Kidney (tissue), 13 donors: ENCODE measurements at regions not wholly inside any gene's neighbourhood (a gene's known extent, or its start where the extent isn't known, plus 50 kb on each side); places are given as distances from the start of the nearest gene placed in this dataset.
"Not testable (repeated sequence)": the region's sequence is repeated elsewhere in the genome, so short reads cannot be mapped to it uniquely, and the experiment has no call there.

Experiments
- DNase-seq, 5 donors: peaks; one replicate each; pipeline ENCODE4 v3.0.0-alpha.2; 2013 to 2020
- FAIRE-seq: peaks from 2 replicates; lab custom pipeline; 2012; peaks lifted over from hg19 to GRCh38; lab: Jason Lieb, UNC
- H3K27ac ChIP-seq, 2 donors: one replicate each; pipeline ENCODE4 v1.7.0; 2013; ENCODE audit warnings: low read depth in 2 of 2, low read length in 2 of 2, inconsistent platforms in 1 of 2
- H3K27me3 ChIP-seq: one replicate; pipeline ENCODE4 v1.7.1; 2013; ENCODE audit warnings: low read length, inconsistent platforms; ENCODE audit not compliant: control insufficient read depth, insufficient read depth
- H3K36me3 ChIP-seq, 3 donors: one replicate each; pipeline versions ENCODE4 v1.7.0 to v1.7.1; 2013; ENCODE audit warnings: low read length in 3 of 3, control low read depth in 1 of 3, inconsistent platforms in 1 of 3; ENCODE audit not compliant: insufficient read depth in 3 of 3, control insufficient read depth in 2 of 3
- H3K4me1 ChIP-seq, 3 donors: one replicate each; pipeline versions ENCODE4 v1.7.0 to v1.7.1; 2013; ENCODE audit warnings: low read length in 3 of 3, inconsistent platforms in 1 of 3, low read depth in 1 of 3; ENCODE audit not compliant: control insufficient read depth in 2 of 3, insufficient read depth in 2 of 3
- H3K4me3 ChIP-seq, 3 donors: one replicate each; pipeline versions ENCODE4 v1.7.0 to v1.8.1; 2013; ENCODE audit warnings: low read length in 3 of 3, control low read depth in 1 of 3, inconsistent platforms in 1 of 3
- H3K9ac ChIP-seq, 3 donors: one replicate each; pipeline versions ENCODE4 v1.7.0 to v1.7.1; 2013; ENCODE audit warnings: low read length in 3 of 3, control low read depth in 1 of 3, inconsistent platforms in 1 of 3
- H3K9me3 ChIP-seq, 3 donors: one replicate each; pipeline versions ENCODE4 v1.7.0 to v1.7.1; 2013; ENCODE audit warnings: low read length in 3 of 3, control low read depth in 1 of 3, inconsistent platforms in 1 of 3; ENCODE audit not compliant: control insufficient read depth in 2 of 3, insufficient read depth in 1 of 3
- intact Hi-C: fragments of 100-400 bp; cut with DNase I; formaldehyde crosslinking; loops from one replicate; pipeline ENCODE4 v1.11.1; 2022
- TF ChIP-seq, protein P1 (sequence below): IDR thresholded peaks from 3 replicates; pipeline ENCODE4 v1.5.1; 2012; ENCODE audit warnings: mild to moderate bottlenecking, moderate library complexity, borderline replicate concordance; ENCODE audit not compliant: insufficient read depth; ENCODE audit errors: extremely low read depth
- donor health status: control.
- donor health status: control.
- donor health status: control.
- donor health status: control.
- donor health status: control.
- donor health status: DM: yes; HTN: yes; CAD: no.
- donor health status: Normal renal cell carcinoma (clear cell type).

DNA sequence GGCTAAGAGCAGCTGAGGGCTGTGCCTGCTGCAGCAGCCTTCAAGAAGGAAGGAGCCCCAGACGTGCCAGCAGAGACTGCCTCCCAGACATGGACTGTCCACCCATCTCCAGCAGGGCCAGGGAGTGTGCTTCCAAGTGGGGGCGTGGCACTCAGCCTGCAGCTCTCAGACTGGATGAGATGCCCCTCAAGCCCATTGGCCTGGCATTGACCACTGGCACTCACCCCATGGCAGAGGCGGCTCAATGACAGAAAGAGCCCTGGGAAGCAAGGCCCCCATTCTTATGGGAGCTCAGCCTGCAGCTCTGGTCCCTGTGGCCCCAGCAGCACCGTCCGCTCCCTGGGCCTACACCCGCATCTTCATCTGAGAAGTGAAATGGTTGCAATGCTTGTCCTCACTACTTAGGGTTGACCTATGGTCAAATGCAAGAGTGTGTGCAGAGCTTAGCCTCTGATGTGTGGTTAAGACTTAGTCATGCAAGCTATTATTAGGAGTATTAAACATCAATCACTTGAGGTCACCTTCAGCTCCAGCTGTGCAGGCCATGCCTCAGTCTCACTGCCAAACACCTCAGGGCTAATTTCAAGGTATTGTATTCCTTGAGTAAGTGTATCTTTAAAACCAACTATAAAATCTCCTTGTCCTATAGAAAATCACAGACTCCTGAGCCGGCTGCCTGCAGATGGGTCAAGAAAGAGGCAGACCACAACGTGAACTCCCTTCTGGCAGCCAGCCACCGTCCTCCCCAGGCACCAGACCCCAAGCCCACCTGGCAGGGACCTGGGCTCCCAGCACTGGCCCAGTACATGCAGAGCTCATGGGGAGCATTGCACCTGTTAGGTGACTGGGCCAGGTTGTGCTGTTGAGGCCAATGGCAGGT, 194.8 kb downstream of the NDUFA10 start:
- no peak for FAIRE-seq
- Histone ChIP-seq H3K9ac (no peak overlapping the region), H3K4me3 (no peak overlapping the region), H3K27me3 (no peaks in the 10 kb centered on the region), H3K4me1 (peaks cover 0 to 6% (median 0%) of the 10 kb centered on the region in 3 donors), H3K27ac (no peak overlapping the region), H3K9me3 (no peaks in the 10 kb centered on the region), H3K36me3 (no peaks in the 10 kb centered on the region)
- intact Hi-C loops: no loop called here
- TF ChIP-seq, protein P1, sequence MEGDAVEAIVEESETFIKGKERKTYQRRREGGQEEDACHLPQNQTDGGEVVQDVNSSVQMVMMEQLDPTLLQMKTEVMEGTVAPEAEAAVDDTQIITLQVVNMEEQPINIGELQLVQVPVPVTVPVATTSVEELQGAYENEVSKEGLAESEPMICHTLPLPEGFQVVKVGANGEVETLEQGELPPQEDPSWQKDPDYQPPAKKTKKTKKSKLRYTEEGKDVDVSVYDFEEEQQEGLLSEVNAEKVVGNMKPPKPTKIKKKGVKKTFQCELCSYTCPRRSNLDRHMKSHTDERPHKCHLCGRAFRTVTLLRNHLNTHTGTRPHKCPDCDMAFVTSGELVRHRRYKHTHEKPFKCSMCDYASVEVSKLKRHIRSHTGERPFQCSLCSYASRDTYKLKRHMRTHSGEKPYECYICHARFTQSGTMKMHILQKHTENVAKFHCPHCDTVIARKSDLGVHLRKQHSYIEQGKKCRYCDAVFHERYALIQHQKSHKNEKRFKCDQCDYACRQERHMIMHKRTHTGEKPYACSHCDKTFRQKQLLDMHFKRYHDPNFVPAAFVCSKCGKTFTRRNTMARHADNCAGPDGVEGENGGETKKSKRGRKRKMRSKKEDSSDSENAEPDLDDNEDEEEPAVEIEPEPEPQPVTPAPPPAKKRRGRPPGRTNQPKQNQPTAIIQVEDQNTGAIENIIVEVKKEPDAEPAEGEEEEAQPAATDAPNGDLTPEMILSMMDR: no peak
- DNase-seq: peak in 1 of 5 donors; percentile 64

DNA sequence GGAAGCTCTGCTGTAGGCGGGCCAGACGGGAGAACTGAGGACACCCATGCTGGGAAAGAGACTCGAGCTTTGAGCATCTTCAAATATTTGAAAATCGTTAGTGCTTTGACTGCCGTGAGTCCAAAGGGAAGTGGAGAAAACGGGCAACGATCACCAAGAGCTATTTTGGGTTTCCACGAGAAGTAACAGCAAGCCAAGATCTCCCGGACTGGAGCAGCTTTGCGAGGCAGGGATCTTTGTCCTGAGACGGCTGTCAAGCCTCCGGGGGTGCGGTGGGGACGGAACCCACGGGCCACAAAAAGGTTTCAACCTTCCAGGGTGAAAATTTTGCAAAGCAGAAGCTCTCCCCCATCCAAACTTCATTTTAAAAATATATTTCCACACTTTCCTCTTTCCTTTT, 195.8 kb downstream of the NDUFA10 start:
- TF ChIP-seq, protein P1: no peak
- FAIRE-seq (no peak), DNase-seq (no peak)
- H3K27ac ChIP-seq: no peak overlapping the region
- H3K27me3 ChIP-seq: no peaks in the 10 kb centered on the region
- peaks cover 0 to 6% (median 0%) of the 10 kb centered on the region in 3 donors for H3K4me1 ChIP-seq
- intact Hi-C loops: no loop called here
- no peak overlapping the region for H3K4me3 ChIP-seq
- H3K9me3 ChIP-seq: no peaks in the 10 kb centered on the region
- no peak overlapping the region for H3K9ac ChIP-seq
- H3K36me3 ChIP-seq: no peaks in the 10 kb centered on the region

DNA sequence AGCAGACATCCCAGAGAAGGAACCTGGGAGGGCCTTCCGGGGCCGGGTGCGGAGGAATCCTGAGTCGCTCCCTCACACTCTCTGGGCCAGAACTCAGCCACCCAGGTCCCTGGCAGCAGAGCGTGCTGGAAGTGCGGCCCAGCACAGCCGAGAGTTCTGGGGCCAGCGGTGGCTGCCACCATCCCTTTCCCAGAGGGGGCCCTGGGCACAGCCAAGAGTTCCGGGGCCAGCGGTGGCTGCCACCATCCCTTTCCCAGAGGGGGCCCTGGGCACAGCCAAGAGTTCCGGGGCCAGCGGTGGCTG, 196.2 kb downstream of the NDUFA10 start:
- H3K9ac ChIP-seq, H3K9me3 ChIP-seq, H3K27me3 ChIP-seq, H3K27ac ChIP-seq, DNase-seq, H3K4me1 ChIP-seq, intact Hi-C loops, H3K4me3 ChIP-seq, FAIRE-seq, H3K36me3 ChIP-seq: not testable (repeated sequence)

DNA sequence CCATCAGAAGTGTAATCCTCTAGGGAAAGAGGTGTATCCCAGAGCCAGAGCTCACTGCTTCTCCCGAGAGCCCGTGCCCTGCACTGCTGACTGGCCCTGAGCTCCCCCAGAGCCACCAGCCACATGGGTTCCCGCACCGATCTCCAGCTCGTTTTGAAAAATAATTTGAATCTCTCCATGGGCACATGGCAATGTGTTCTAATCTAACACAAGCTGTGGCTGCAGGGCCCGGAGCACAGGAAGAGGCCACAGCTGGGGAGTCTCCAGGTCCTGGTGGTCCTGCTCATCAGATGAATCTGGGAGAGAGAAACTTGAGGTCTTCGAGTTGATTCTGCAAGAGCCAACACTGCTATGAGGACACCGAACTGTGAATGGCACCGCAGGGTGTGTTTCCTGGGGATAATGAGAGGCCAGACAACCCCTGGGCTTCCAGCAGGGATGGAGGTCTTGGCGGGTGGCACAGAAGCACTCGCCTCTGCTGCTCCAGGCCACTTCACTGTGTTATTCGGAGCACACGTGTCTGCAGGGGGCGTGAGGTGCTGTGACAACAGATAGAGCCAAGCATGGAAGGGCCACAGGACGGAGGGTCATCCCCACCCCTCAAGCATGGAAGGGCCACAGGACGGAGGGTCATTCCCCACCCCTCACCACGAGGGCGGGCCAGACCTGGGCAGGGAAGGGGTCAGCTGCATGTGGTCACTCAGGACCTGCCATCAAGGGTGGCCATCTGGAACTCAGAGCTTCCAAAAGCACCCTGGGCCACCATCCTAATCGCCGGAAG, 196.8 kb downstream of the NDUFA10 start:
- DNase-seq: peak in 1 of 5 donors; percentile 60
- Histone ChIP-seq H3K9ac (no peak overlapping the region), H3K36me3 (no peaks in the 10 kb centered on the region), H3K4me3 (no peak overlapping the region), H3K4me1 (peaks cover 0 to 6% (median 0%) of the 10 kb centered on the region in 3 donors), H3K27ac (no peak overlapping the region), H3K9me3 (no peaks in the 10 kb centered on the region), H3K27me3 (no peaks in the 10 kb centered on the region)
- FAIRE-seq: no peak
- intact Hi-C loops: no loop called here
- TF ChIP-seq, protein P1: no peak
